ENCODE measurements at regions not wholly inside any gene's neighbourhood (a gene's known extent, or its start where the extent isn't known, plus 50 kb on each side); places are given as distances from the start of the nearest gene placed in this dataset.
A peak's percentile ranks its signal among the peaks of the same experiment; 100 is the strongest.

DNA sequence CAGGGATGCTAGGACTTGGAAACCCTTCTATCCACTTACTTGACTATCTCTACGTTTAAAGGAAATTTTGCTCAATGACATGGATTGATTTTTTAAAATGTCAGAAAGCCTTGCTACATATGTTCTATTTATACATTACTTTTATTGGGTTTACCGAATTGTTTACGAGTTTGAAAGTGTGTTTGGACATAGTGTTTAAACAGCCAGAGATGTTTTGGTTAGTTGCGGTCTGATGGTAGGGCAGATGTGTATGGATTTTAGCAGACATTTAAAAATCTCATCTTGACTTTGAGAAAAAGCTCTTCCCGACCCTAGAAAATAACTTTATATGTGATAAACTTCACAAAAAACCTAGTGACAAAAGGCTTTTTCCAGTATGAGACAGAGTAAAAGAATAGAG lies 513.7 kb downstream of the PLA2G4A start:
- Mint-ChIP-seq H3K9me3 (no peaks in the 10 kb centered on the region), H3K4me3 (no peak overlapping the region), H3K27me3 (no peaks in the 10 kb centered on the region), H3K27ac (no peak overlapping the region), H3K36me3 (no peaks in the 10 kb centered on the region), H3K4me1 (ENCODE audit: unreplicated experiment) (no peaks in the 10 kb centered on the region)
- DNase-seq (ENCODE audit: extremely low spot score, unreplicated experiment), result no peak
- TF ChIP-seq, protein P1, sequence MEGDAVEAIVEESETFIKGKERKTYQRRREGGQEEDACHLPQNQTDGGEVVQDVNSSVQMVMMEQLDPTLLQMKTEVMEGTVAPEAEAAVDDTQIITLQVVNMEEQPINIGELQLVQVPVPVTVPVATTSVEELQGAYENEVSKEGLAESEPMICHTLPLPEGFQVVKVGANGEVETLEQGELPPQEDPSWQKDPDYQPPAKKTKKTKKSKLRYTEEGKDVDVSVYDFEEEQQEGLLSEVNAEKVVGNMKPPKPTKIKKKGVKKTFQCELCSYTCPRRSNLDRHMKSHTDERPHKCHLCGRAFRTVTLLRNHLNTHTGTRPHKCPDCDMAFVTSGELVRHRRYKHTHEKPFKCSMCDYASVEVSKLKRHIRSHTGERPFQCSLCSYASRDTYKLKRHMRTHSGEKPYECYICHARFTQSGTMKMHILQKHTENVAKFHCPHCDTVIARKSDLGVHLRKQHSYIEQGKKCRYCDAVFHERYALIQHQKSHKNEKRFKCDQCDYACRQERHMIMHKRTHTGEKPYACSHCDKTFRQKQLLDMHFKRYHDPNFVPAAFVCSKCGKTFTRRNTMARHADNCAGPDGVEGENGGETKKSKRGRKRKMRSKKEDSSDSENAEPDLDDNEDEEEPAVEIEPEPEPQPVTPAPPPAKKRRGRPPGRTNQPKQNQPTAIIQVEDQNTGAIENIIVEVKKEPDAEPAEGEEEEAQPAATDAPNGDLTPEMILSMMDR (conservative IDR thresholded peaks at IDR 0.05), result no peak

DNA sequence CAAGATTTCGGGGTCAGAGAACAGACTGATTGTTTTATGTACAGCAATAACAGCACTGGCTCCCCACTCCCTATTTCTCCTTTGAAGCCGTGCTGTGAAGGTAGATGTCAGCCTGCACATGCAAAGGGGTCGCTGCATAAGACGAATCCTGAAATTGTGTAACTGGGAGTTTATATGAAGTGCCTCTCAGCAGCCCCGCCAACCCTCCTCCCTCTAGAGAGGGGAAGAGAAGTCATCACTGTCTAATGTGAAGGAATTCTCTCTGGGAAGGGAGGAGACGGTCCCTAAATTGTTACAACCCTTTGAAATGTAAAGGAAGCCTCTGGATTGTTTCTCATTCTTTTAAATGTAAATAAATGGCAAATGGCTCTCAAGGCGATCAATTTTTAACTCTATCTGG lies 545.3 kb downstream of the PLA2G4A start:
- no peak for DNase-seq (ENCODE audit: extremely low spot score, unreplicated experiment)
- H3K27me3 Mint-ChIP-seq, result peaks cover 3% of the 10 kb centered on the region
- no peaks in the 10 kb centered on the region for H3K4me1 Mint-ChIP-seq (ENCODE audit: unreplicated experiment)
- TF ChIP-seq, protein P1 (conservative IDR thresholded peaks at IDR 0.05), result no peak
- no peak overlapping the region for H3K4me3 Mint-ChIP-seq
- H3K36me3 Mint-ChIP-seq, result no peaks in the 10 kb centered on the region
- H3K27ac Mint-ChIP-seq, result no peak overlapping the region
- H3K9me3 Mint-ChIP-seq, result no peaks in the 10 kb centered on the region

DNA sequence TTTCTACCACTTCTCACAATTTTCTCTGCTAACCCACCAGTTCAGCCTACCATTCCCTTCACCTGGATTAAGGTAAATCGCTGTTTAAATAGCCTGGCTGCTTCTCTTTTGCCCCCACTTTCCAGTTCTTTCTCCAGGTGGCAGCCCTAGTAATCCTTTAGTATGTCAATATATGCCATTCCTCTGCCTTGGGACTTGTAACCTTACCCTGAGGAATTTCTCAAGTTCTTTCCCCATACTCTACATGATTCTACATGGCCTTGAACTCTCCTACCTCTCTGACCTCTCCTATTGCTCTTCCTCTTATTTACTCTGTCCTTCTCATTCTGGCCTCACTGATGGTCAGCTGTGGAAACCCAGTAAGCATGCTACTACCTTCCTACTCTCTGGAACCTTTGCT lies 546.0 kb downstream of the PLA2G4A start:
- no peak for DNase-seq (ENCODE audit: extremely low spot score, unreplicated experiment)
- TF ChIP-seq, protein P1 (conservative IDR thresholded peaks at IDR 0.05), result no peak
- no peaks in the 10 kb centered on the region for H3K9me3 Mint-ChIP-seq
- peaks cover 3% of the 10 kb centered on the region for H3K27me3 Mint-ChIP-seq
- H3K4me1 Mint-ChIP-seq (ENCODE audit: unreplicated experiment), result no peaks in the 10 kb centered on the region
- no peaks in the 10 kb centered on the region for H3K36me3 Mint-ChIP-seq
- H3K4me3 Mint-ChIP-seq, result no peak overlapping the region
- no peak overlapping the region for H3K27ac Mint-ChIP-seq

DNA sequence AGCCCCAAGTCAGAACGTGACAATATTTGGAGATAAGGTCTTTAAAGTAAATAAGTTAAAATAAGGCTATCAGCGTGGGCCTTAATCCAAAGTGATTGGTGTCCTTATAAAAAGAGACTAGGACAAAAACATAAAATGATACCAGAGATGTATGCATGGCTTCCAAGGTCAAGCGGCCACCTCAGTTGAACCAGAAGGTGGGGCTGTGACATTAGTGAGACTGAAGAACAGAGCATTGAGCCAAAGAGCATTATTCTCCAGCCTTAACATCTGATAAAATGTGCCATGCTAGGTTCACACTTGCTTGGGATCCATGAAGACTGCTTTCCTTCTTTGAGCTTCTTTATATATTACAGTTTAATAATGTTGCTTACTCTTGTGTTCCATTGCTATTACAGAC lies 554.6 kb downstream of the PLA2G4A start:
- H3K36me3 Mint-ChIP-seq, result no peaks in the 10 kb centered on the region
- no peak overlapping the region for H3K4me3 Mint-ChIP-seq
- no peak overlapping the region for H3K27ac Mint-ChIP-seq
- no peaks in the 10 kb centered on the region for H3K9me3 Mint-ChIP-seq
- TF ChIP-seq, protein P1 (conservative IDR thresholded peaks at IDR 0.05), result peak; percentile 41
- no peaks in the 10 kb centered on the region for H3K4me1 Mint-ChIP-seq (ENCODE audit: unreplicated experiment)
- no peaks in the 10 kb centered on the region for H3K27me3 Mint-ChIP-seq
- DNase-seq (ENCODE audit: extremely low spot score, unreplicated experiment), result no peak

DNA sequence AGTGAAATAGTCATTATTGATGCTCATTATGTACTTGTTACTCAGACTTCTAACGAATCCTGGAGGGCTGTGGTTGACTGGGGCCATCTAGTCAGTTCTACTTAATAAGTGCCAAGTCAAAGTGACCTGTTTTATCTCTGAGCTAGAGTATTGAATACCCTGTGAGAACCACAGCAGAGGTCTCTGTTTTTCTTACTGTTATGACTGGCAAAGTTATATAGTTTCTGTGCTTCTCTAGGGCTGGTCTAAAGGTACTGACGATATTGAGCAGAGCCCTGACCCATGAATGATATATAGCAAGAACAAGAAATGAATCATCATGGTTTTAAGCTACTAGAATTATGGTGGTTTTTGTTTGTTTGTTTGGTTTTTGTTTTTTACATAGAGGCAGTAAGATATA lies 555.8 kb downstream of the PLA2G4A start:
- DNase-seq (ENCODE audit: extremely low spot score, unreplicated experiment), result no peak
- no peaks in the 10 kb centered on the region for H3K27me3 Mint-ChIP-seq
- H3K4me3 Mint-ChIP-seq, result no peak overlapping the region
- no peaks in the 10 kb centered on the region for H3K36me3 Mint-ChIP-seq
- no peak overlapping the region for H3K27ac Mint-ChIP-seq
- TF ChIP-seq, protein P1 (conservative IDR thresholded peaks at IDR 0.05), result no peak
- no peaks in the 10 kb centered on the region for H3K9me3 Mint-ChIP-seq
- no peaks in the 10 kb centered on the region for H3K4me1 Mint-ChIP-seq (ENCODE audit: unreplicated experiment)

DNA sequence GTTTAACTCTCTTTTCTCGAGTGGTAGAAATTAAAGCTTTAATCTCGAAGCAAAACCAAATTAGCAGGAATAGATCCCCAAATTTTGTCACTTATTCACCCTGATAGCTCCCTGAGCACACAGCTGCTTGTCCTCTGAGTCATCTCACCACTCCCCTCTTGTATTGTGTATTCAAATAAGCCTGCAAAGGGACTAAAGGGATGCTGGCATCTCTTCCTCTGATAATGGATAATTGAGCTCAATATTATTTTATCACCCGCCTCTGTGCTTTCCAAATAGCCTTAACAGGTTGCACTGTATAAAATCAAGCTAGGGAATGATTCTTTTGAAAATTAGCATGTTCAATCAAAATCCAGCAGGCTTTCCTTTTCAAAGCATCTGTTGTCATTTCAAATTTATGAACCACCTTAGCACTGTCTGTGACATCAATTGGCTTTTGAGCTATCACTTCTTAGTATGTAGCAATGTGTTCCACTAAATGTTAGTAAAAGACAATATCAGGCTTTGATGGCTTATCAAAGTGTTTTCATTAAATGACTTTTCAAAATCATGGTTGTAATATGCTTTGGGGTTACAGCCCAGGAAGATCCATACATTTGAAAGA lies 561.6 kb downstream of the PLA2G4A start:
- no peak for DNase-seq (ENCODE audit: extremely low spot score, unreplicated experiment)
- Mint-ChIP-seq H3K4me3 (no peak overlapping the region), H3K4me1 (ENCODE audit: unreplicated experiment) (no peaks in the 10 kb centered on the region), H3K27ac (no peak overlapping the region), H3K9me3 (no peaks in the 10 kb centered on the region), H3K27me3 (no peaks in the 10 kb centered on the region), H3K36me3 (no peaks in the 10 kb centered on the region)
- TF ChIP-seq, protein P1 (conservative IDR thresholded peaks at IDR 0.05), result no peak

Measured in type B pancreatic cell (in vitro differentiated cells).